ENCODE measurements at regions not wholly inside any gene's neighbourhood (a gene's known extent, or its start where the extent isn't known, plus 50 kb on each side); places are given as distances from the start of the nearest gene placed in this dataset.

DNA sequence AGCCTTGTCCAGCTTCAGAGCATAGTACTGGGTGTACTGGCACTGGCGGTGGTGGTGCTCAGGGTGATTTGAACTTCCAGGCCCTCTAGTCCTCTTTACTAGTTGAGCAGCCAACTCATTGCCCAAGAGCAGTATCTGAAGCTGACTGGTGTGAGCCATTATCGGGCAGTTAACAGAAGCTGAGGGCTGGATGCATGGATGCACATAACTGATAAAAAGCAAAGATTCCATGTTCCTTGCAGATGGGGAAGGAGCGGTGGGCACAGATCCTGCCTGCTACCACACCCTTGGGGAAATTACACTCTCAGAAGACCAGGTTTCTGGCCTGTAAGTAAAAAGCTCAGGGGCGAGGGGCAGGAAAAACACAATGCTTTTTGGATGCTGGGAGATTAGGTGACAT, 499.4 kb upstream of the ARGLU1 start:
- H3K4me3 ChIP-seq (ENCODE audit: low read depth in 1 of 2, low read length in 2 of 2), result no peak overlapping the region
- H3K9me3 ChIP-seq (ENCODE audit: control insufficient read depth in 1 of 2, low read length in 2 of 2), result no peaks in the 10 kb centered on the region
- H3K4me1 ChIP-seq (ENCODE audit: control insufficient read depth in 1 of 2, insufficient read depth in 2 of 2, low read length in 2 of 2), result no peaks in the 10 kb centered on the region
- no peak overlapping the region for H3K9ac ChIP-seq (ENCODE audit: low read depth in 1 of 2, low read length in 2 of 2)
- no peak overlapping the region for H3K27ac ChIP-seq (ENCODE audit: low read depth, low read length)
- no peaks in the 10 kb centered on the region for H3K36me3 ChIP-seq (ENCODE audit: control insufficient read depth in 1 of 2, insufficient read depth in 2 of 2, low read length in 2 of 2)
- no peaks in the 10 kb centered on the region for H3K27me3 ChIP-seq (ENCODE audit: control insufficient read depth in 1 of 2, insufficient read depth in 2 of 2, low read length in 2 of 2)

DNA sequence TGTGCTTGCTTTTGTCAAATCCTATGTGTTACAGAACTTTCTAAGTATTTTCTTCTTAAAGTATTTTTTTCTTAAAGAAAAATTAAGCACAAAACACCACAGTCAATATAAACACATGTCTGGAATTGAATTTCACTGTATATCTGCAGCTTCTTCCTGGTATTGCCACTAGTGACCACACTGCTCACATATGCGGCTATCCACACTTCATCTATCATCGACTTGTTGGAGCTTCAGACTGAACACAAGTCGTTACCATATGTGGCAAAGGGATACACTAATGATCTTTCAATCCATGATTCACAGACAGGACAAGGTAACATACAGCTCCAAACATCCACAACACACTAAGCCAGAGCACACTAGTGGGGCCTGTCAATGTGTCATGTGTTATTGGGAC, 498.4 kb upstream of the ARGLU1 start:
- Histone ChIP-seq H3K4me3 (ENCODE audit: low read depth in 1 of 2, low read length in 2 of 2) (no peak overlapping the region), H3K9ac (ENCODE audit: low read depth in 1 of 2, low read length in 2 of 2) (no peak overlapping the region), H3K27ac (ENCODE audit: low read depth, low read length) (no peak overlapping the region), H3K36me3 (ENCODE audit: control insufficient read depth in 1 of 2, insufficient read depth in 2 of 2, low read length in 2 of 2) (no peaks in the 10 kb centered on the region), H3K4me1 (ENCODE audit: control insufficient read depth in 1 of 2, insufficient read depth in 2 of 2, low read length in 2 of 2) (no peaks in the 10 kb centered on the region), H3K27me3 (ENCODE audit: control insufficient read depth in 1 of 2, insufficient read depth in 2 of 2, low read length in 2 of 2) (no peaks in the 10 kb centered on the region), H3K9me3 (ENCODE audit: control insufficient read depth in 1 of 2, low read length in 2 of 2) (no peaks in the 10 kb centered on the region)

DNA sequence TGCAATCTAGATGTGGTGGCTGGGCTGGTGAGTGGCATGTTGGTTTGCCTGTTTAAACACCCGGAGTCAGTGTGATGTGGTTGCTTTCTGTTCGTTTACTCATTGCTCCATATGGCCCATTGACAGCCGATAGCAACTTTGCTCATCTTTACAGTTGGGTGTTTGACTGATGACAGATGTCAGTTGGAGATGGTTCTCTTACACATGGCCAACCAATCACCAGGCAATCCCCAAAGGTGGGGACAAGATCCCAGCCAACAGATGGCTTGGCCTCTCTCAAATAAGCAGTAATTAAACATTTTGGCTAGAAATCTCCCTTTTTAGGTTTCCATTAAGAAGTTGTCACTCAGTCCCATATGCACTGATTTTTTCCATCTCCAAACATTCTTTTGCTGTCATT, 497.1 kb upstream of the ARGLU1 start:
- Histone ChIP-seq H3K9me3 (ENCODE audit: control insufficient read depth in 1 of 2, low read length in 2 of 2) (no peaks in the 10 kb centered on the region), H3K36me3 (ENCODE audit: control insufficient read depth in 1 of 2, insufficient read depth in 2 of 2, low read length in 2 of 2) (no peaks in the 10 kb centered on the region), H3K27ac (ENCODE audit: low read depth, low read length) (no peak overlapping the region), H3K4me1 (ENCODE audit: control insufficient read depth in 1 of 2, insufficient read depth in 2 of 2, low read length in 2 of 2) (no peaks in the 10 kb centered on the region), H3K4me3 (ENCODE audit: low read depth in 1 of 2, low read length in 2 of 2) (no peak overlapping the region), H3K27me3 (ENCODE audit: control insufficient read depth in 1 of 2, insufficient read depth in 2 of 2, low read length in 2 of 2) (no peaks in the 10 kb centered on the region), H3K9ac (ENCODE audit: low read depth in 1 of 2, low read length in 2 of 2) (no peak overlapping the region)

DNA sequence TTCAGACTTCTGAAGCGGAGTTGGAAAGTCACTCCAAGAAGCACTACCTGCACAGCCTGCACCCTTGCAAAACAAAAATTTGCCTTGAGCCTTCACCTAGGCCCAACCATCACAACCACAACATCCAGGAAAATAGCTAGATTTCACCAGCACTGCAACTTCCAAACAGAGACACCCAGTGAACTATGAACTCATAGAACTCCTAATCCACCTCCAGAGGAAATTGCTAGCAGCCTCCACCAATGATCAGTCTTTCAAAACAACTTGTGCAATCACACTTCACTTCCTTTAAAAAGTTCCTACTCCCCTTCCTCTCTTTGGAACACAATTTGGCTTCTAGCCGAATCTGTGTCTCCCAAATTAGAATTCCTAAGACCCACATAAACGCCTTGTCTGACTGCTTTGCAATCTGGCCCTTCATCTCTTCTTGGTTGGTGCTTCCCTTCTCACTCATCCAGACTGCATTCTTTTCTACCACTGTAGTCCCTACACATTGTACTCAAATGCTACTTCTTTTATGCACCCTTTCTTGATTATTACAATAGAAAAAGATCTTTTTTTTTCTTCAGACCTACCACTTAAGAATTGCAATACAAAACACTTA, 489.2 kb upstream of the ARGLU1 start:
- H3K27ac ChIP-seq (ENCODE audit: low read depth, low read length), result no peak overlapping the region
- H3K27me3 ChIP-seq (ENCODE audit: control insufficient read depth in 1 of 2, insufficient read depth in 2 of 2, low read length in 2 of 2), result no peaks in the 10 kb centered on the region
- no peaks in the 10 kb centered on the region for H3K36me3 ChIP-seq (ENCODE audit: control insufficient read depth in 1 of 2, insufficient read depth in 2 of 2, low read length in 2 of 2)
- no peaks in the 10 kb centered on the region for H3K9me3 ChIP-seq (ENCODE audit: control insufficient read depth in 1 of 2, low read length in 2 of 2)
- no peak overlapping the region for H3K9ac ChIP-seq (ENCODE audit: low read depth in 1 of 2, low read length in 2 of 2)
- no peak overlapping the region for H3K4me3 ChIP-seq (ENCODE audit: low read depth in 1 of 2, low read length in 2 of 2)
- no peaks in the 10 kb centered on the region for H3K4me1 ChIP-seq (ENCODE audit: control insufficient read depth in 1 of 2, insufficient read depth in 2 of 2, low read length in 2 of 2)

DNA sequence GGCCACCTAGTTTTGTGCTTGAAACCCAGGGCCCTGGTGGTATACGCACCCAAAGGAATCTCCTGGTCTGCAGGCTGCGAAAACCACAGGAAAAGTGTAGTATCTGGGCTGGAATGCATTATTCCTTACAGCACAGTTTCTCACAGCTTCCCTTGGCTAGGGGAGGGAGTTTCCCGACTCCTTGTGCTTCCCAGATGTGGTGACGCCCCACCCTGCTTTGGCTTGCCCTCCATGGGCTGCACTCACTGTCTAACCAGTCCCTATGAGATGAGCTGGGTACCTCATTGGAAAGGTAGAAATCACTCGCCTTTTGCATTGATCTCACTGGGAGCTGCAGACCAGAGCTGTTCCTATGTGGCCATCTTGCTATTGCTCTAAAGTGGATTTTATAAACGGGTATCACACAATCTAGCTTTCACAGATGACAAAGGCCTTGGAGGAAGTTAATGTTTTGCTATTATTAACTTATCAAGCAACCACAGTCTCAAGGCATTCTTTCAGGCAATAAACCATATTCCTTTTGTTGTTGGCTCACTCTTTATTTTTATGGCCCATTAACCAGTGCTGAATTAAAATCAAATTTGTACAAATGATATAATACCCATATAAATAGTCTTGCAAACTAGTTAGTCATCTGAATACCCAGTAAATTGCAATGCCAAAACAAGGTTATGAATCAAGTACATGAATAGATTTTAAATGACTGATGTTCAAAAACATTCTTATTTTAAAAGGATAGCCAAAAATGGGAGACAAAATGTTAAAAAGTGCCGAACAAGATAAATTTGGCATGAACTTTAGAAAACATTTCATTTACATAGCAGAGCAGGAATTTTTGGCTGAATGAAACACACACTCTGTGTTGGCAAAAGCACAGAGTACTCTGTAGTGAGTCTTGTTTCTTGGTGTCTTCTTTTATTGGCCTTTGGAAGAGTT, 475.4 kb upstream of the ARGLU1 start:
- no peaks in the 10 kb centered on the region for H3K27me3 ChIP-seq (ENCODE audit: control insufficient read depth in 1 of 2, insufficient read depth in 2 of 2, low read length in 2 of 2)
- no peaks in the 10 kb centered on the region for H3K36me3 ChIP-seq (ENCODE audit: control insufficient read depth in 1 of 2, insufficient read depth in 2 of 2, low read length in 2 of 2)
- H3K9ac ChIP-seq (ENCODE audit: low read depth in 1 of 2, low read length in 2 of 2), result no peak overlapping the region
- H3K9me3 ChIP-seq (ENCODE audit: control insufficient read depth in 1 of 2, low read length in 2 of 2), result peaks cover 0 to 3% of the 10 kb centered on the region in 2 donors
- H3K27ac ChIP-seq (ENCODE audit: low read depth, low read length), result no peak overlapping the region
- H3K4me3 ChIP-seq (ENCODE audit: low read depth in 1 of 2, low read length in 2 of 2), result no peak overlapping the region
- H3K4me1 ChIP-seq (ENCODE audit: control insufficient read depth in 1 of 2, insufficient read depth in 2 of 2, low read length in 2 of 2), result peaks cover 0 to 7% of the 10 kb centered on the region in 2 donors

DNA sequence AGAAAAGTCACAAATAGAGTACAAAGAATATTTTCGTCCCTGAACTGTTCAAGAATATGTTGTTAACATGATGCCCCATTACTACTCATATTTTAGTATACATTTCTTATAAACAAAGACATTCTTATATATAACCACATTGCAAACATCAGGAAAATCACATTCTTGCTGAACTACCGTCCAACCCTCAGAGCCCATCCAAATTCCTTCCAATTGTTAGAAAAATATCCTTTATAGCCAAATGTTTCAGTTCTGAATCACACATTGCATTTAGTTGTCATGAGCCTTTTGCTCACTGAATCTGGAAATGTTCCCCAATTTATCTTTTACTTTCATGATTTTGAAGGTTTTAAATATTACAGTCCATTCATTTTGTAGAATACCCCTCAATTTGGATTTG, 467.8 kb upstream of the ARGLU1 start:
- Histone ChIP-seq H3K9ac (ENCODE audit: low read depth in 1 of 2, low read length in 2 of 2) (no peak overlapping the region), H3K9me3 (ENCODE audit: control insufficient read depth in 1 of 2, low read length in 2 of 2) (no peaks in the 10 kb centered on the region), H3K36me3 (ENCODE audit: control insufficient read depth in 1 of 2, insufficient read depth in 2 of 2, low read length in 2 of 2) (no peaks in the 10 kb centered on the region), H3K4me3 (ENCODE audit: low read depth in 1 of 2, low read length in 2 of 2) (no peak overlapping the region), H3K4me1 (ENCODE audit: control insufficient read depth in 1 of 2, insufficient read depth in 2 of 2, low read length in 2 of 2) (no peaks in the 10 kb centered on the region), H3K27me3 (ENCODE audit: control insufficient read depth in 1 of 2, insufficient read depth in 2 of 2, low read length in 2 of 2) (no peaks in the 10 kb centered on the region), H3K27ac (ENCODE audit: low read depth, low read length) (no peak overlapping the region)

DNA sequence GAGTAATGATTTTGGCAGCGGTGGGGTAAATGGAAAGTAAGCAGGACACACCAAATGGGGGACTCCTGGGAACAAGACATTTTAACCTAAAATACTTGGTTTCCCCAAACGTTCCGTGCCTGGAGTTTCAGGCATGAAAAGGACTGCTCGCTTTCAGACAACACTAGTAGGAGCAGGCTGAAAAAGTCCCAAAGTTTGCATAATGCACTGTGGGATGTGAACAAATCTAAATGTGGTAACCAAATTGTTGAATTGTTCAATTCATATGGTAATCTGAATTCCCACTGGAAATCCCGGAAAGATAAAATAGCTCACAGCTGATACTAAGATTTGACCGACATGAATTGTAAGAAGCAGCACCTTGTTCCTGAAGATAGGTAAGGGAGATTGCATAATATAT, 467.2 kb upstream of the ARGLU1 start:
- Histone ChIP-seq H3K4me3 (ENCODE audit: low read depth in 1 of 2, low read length in 2 of 2) (no peak overlapping the region), H3K4me1 (ENCODE audit: control insufficient read depth in 1 of 2, insufficient read depth in 2 of 2, low read length in 2 of 2) (no peaks in the 10 kb centered on the region), H3K27ac (ENCODE audit: low read depth, low read length) (no peak overlapping the region), H3K9me3 (ENCODE audit: control insufficient read depth in 1 of 2, low read length in 2 of 2) (no peaks in the 10 kb centered on the region), H3K27me3 (ENCODE audit: control insufficient read depth in 1 of 2, insufficient read depth in 2 of 2, low read length in 2 of 2) (no peaks in the 10 kb centered on the region), H3K9ac (ENCODE audit: low read depth in 1 of 2, low read length in 2 of 2) (no peak overlapping the region), H3K36me3 (ENCODE audit: control insufficient read depth in 1 of 2, insufficient read depth in 2 of 2, low read length in 2 of 2) (no peaks in the 10 kb centered on the region)

DNA sequence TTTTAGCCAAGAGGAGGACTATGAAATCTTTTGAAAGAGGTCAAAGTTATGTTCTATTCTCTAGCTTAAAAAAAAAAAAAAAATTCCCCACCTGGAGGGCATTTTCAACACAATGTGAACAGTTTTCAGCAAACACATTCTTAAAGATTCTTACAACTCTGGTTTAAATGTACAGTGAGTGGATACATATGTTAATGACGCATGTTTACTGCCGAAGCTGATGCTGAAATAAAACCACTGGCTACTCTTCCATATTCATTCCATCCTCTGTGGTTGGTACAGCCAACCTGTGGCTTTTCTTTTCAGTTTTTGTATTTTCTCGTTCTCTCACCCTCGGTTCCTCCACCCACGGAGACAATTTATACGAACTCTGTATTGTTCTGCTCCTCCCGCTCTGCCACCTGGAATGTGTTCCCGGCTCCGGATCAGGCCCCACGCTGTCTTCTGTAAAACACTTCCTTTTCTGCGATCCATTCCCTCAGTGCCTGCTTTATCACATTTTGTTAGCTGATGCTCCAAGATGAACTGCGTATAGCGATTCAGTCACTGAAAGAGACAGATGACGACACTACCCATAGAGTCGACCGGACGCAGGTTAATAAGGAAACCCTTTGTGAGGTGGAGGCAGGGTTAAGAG, 466.4 kb upstream of the ARGLU1 start:
- Histone ChIP-seq H3K4me1 (ENCODE audit: control insufficient read depth in 1 of 2, insufficient read depth in 2 of 2, low read length in 2 of 2) (no peaks in the 10 kb centered on the region), H3K27me3 (ENCODE audit: control insufficient read depth in 1 of 2, insufficient read depth in 2 of 2, low read length in 2 of 2) (no peaks in the 10 kb centered on the region), H3K4me3 (ENCODE audit: low read depth in 1 of 2, low read length in 2 of 2) (no peak overlapping the region), H3K36me3 (ENCODE audit: control insufficient read depth in 1 of 2, insufficient read depth in 2 of 2, low read length in 2 of 2) (no peaks in the 10 kb centered on the region), H3K9ac (ENCODE audit: low read depth in 1 of 2, low read length in 2 of 2) (no peak overlapping the region), H3K9me3 (ENCODE audit: control insufficient read depth in 1 of 2, low read length in 2 of 2) (no peaks in the 10 kb centered on the region), H3K27ac (ENCODE audit: low read depth, low read length) (no peak overlapping the region)

DNA sequence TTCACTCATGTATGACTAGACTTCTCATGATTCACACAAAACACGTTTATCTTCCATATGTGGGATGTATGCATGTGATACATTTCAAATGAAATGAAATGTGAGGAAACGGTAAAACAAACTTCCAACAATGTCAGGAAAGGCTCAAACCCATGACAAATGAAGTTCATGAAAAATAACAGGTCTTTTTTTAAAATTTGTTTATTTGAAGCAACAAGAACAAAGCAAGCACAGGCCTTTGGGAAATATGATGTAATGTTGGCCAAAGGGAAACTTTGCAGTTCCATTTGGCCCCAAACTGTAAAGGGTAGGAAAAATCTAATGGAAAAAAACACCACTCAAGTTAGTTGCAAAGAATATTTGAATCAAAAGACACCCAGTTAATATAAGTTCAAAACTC, 463.8 kb upstream of the ARGLU1 start:
- Histone ChIP-seq H3K9me3 (ENCODE audit: control insufficient read depth in 1 of 2, low read length in 2 of 2) (no peaks in the 10 kb centered on the region), H3K4me1 (ENCODE audit: control insufficient read depth in 1 of 2, insufficient read depth in 2 of 2, low read length in 2 of 2) (no peaks in the 10 kb centered on the region), H3K36me3 (ENCODE audit: control insufficient read depth in 1 of 2, insufficient read depth in 2 of 2, low read length in 2 of 2) (no peaks in the 10 kb centered on the region), H3K27ac (ENCODE audit: low read depth, low read length) (no peak overlapping the region), H3K4me3 (ENCODE audit: low read depth in 1 of 2, low read length in 2 of 2) (no peak overlapping the region), H3K9ac (ENCODE audit: low read depth in 1 of 2, low read length in 2 of 2) (no peak overlapping the region), H3K27me3 (ENCODE audit: control insufficient read depth in 1 of 2, insufficient read depth in 2 of 2, low read length in 2 of 2) (no peaks in the 10 kb centered on the region)

DNA sequence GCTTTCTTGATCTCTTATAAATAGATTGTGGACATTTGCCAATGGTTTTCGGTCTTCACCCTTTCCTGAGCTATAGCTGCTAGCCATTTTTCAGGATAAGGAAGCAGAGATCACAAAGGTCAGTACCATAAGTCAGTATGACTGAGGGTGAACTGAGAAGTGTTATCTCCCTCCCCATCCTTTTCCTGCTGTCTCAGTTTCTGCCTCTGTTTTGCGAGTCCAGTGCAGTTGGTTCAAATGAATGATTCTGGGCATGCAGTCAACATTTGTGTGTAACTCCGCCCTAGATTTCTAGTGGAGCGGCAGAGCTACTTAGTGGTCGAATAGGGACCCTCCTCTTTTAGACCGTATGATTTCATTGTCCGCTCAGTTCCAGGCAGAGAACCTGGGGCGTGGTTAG, 460.8 kb upstream of the ARGLU1 start:
- Histone ChIP-seq H3K27me3 (ENCODE audit: control insufficient read depth in 1 of 2, insufficient read depth in 2 of 2, low read length in 2 of 2) (no peaks in the 10 kb centered on the region), H3K36me3 (ENCODE audit: control insufficient read depth in 1 of 2, insufficient read depth in 2 of 2, low read length in 2 of 2) (no peaks in the 10 kb centered on the region), H3K27ac (ENCODE audit: low read depth, low read length) (no peak overlapping the region), H3K4me1 (ENCODE audit: control insufficient read depth in 1 of 2, insufficient read depth in 2 of 2, low read length in 2 of 2) (no peaks in the 10 kb centered on the region), H3K4me3 (ENCODE audit: low read depth in 1 of 2, low read length in 2 of 2) (no peak overlapping the region), H3K9ac (ENCODE audit: low read depth in 1 of 2, low read length in 2 of 2) (no peak overlapping the region), H3K9me3 (ENCODE audit: control insufficient read depth in 1 of 2, low read length in 2 of 2) (no peaks in the 10 kb centered on the region)

Data from duodenal mucosa (tissue), 2 donors.